H4 (cell line): ENCODE measurements at regions not wholly inside any gene's neighbourhood (a gene's known extent, or its start where the extent isn't known, plus 50 kb on each side); places are given as distances from the start of the nearest gene placed in this dataset.
"Not testable (repeated sequence)": the region's sequence is repeated elsewhere in the genome, so short reads cannot be mapped to it uniquely, and the experiment has no call there.

ENCODE experiments used
- DNase-seq: peaks from one replicate; pipeline ENCODE4 v3.0.0-alpha.2; 2015; ENCODE audit warnings: low spot score

- no peak for DNase-seq
Observed at GRCh38 chr5:123721675-123722276, 209.8 kb downstream of the CSNK1G3 start.

- no peak for DNase-seq
Observed at GRCh38 chr5:123720955-123721354, 209.0 kb downstream of the CSNK1G3 start.

GRCh38 chr5:123720339-123720738, 208.4 kb downstream of the CSNK1G3 start:
- no peak for DNase-seq

- DNase-seq, result no peak
Observed at GRCh38 chr5:123719004-123719403, 207.0 kb downstream of the CSNK1G3 start.

GRCh38 chr5:123718238-123718637, 206.3 kb downstream of the CSNK1G3 start:
- DNase-seq, result no peak

GRCh38 chr5:123717139-123717538, 205.2 kb downstream of the CSNK1G3 start:
- DNase-seq, result peak; percentile 64

- DNase-seq, result no peak
Observed at GRCh38 chr5:123710031-123710430, 198.1 kb downstream of the CSNK1G3 start.

- DNase-seq, result no peak
Observed at GRCh38 chr5:123709422-123709821, 197.4 kb downstream of the CSNK1G3 start.

- peak; percentile 17 for DNase-seq
Observed at GRCh38 chr5:123708074-123708806, 196.3 kb downstream of the CSNK1G3 start.

GRCh38 chr5:123706531-123706930, 194.6 kb downstream of the CSNK1G3 start:
- DNase-seq, result no peak

- DNase-seq, result no peak
Observed at GRCh38 chr5:123705741-123706140, 193.8 kb downstream of the CSNK1G3 start.

GRCh38 chr5:123701511-123702200, 189.7 kb downstream of the CSNK1G3 start:
- no peak for DNase-seq

- DNase-seq, result peak; percentile 79
Observed at GRCh38 chr5:123700624-123701287, 188.8 kb downstream of the CSNK1G3 start.

GRCh38 chr5:123699571-123699970, 187.6 kb downstream of the CSNK1G3 start:
- DNase-seq, result no peak

GRCh38 chr5:123698937-123699336, 187.0 kb downstream of the CSNK1G3 start:
- DNase-seq, result not testable (repeated sequence)

- no peak for DNase-seq
Observed at GRCh38 chr5:123696921-123697341, 185.0 kb downstream of the CSNK1G3 start.

GRCh38 chr5:123690821-123691220, 178.8 kb downstream of the CSNK1G3 start:
- DNase-seq, result no peak

- DNase-seq, result peak; percentile 68
Observed at GRCh38 chr5:123681061-123681460, 169.1 kb downstream of the CSNK1G3 start.

GRCh38 chr5:123673107-123673506, 161.1 kb downstream of the CSNK1G3 start:
- DNase-seq, result peak; percentile 78

- peak; percentile 40 for DNase-seq
Observed at GRCh38 chr5:123671711-123672456, 159.9 kb downstream of the CSNK1G3 start.

- DNase-seq, result peak; percentile 45
Observed at GRCh38 chr5:123671042-123671441, 159.1 kb downstream of the CSNK1G3 start.
